ENCODE measurements at regions not wholly inside any gene's neighbourhood (a gene's known extent, or its start where the extent isn't known, plus 50 kb on each side); places are given as distances from the start of the nearest gene placed in this dataset.

GRCh38 chr1:157240495-157241184 is 102.4 kb upstream of the ETV3 start:
- Histone ChIP-seq H3K27me3 (no peaks in the 10 kb centered on the region), H3K4me3 (no peak overlapping the region), H3K36me3 (no peaks in the 10 kb centered on the region), H3K9ac (ENCODE audit: low read depth in 2 of 2, low read length in 2 of 2) (no peak overlapping the region), H3K9me3 (no peaks in the 10 kb centered on the region), H3K4me1 (peaks cover 5% of the 10 kb centered on the region), H3K27ac (no peak overlapping the region)
- intact Hi-C loops (cut with DNase I) = no loop called here
- no peak for DNase-seq
- TF ChIP-seq CTCF (IDR thresholded peaks at IDR 0.05) = no peak

- DNase-seq = no peak
- Histone ChIP-seq H3K9me3 (no peaks in the 10 kb centered on the region), H3K27ac (no peak overlapping the region), H3K27me3 (no peaks in the 10 kb centered on the region), H3K36me3 (no peaks in the 10 kb centered on the region), H3K4me1 (peaks cover 5% of the 10 kb centered on the region), H3K9ac (ENCODE audit: low read depth in 2 of 2, low read length in 2 of 2) (no peak overlapping the region), H3K4me3 (no peak overlapping the region)
- TF ChIP-seq CTCF (IDR thresholded peaks at IDR 0.05) = no peak
- intact Hi-C loops (cut with DNase I) = no loop called here
Observed at GRCh38 chr1:157239936-157240335, 101.7 kb upstream of the ETV3 start.

- H3K27ac ChIP-seq = no peak overlapping the region
- no peak overlapping the region for H3K9ac ChIP-seq (ENCODE audit: low read depth in 2 of 2, low read length in 2 of 2)
- intact Hi-C loops (cut with DNase I) = no loop called here
- H3K9me3 ChIP-seq = no peaks in the 10 kb centered on the region
- TF ChIP-seq CTCF (IDR thresholded peaks at IDR 0.05) = no peak
- DNase-seq = no peak
- H3K27me3 ChIP-seq = no peaks in the 10 kb centered on the region
- no peaks in the 10 kb centered on the region for H3K36me3 ChIP-seq
- peaks cover 5% of the 10 kb centered on the region for H3K4me1 ChIP-seq
- H3K4me3 ChIP-seq = no peak overlapping the region
Observed at GRCh38 chr1:157238585-157238984, 100.4 kb upstream of the ETV3 start.

- Histone ChIP-seq H3K27ac (no peak overlapping the region), H3K9ac (ENCODE audit: low read depth in 2 of 2, low read length in 2 of 2) (no peak overlapping the region), H3K36me3 (no peaks in the 10 kb centered on the region), H3K9me3 (no peaks in the 10 kb centered on the region), H3K4me3 (no peak overlapping the region), H3K4me1 (peaks cover 5% of the 10 kb centered on the region), H3K27me3 (no peaks in the 10 kb centered on the region)
- intact Hi-C loops (cut with DNase I) = no loop called here
- TF ChIP-seq CTCF (IDR thresholded peaks at IDR 0.05) = no peak
- no peak for DNase-seq
Observed at GRCh38 chr1:157237981-157238380, 99.8 kb upstream of the ETV3 start.

- no peak overlapping the region for H3K4me3 ChIP-seq
- intact Hi-C loops (cut with DNase I) = no loop called here
- H3K4me1 ChIP-seq = peaks cover 5% of the 10 kb centered on the region
- no peak for DNase-seq
- no peak overlapping the region for H3K9ac ChIP-seq (ENCODE audit: low read depth in 2 of 2, low read length in 2 of 2)
- no peak overlapping the region for H3K27ac ChIP-seq
- H3K36me3 ChIP-seq = no peaks in the 10 kb centered on the region
- no peaks in the 10 kb centered on the region for H3K27me3 ChIP-seq
- no peaks in the 10 kb centered on the region for H3K9me3 ChIP-seq
- TF ChIP-seq CTCF (IDR thresholded peaks at IDR 0.05) = no peak
Observed at GRCh38 chr1:157237522-157237921, 99.3 kb upstream of the ETV3 start.
